Coronary artery (tissue), 2 donors: ENCODE measurements at regions not wholly inside any gene's neighbourhood (a gene's known extent, or its start where the extent isn't known, plus 50 kb on each side); places are given as distances from the start of the nearest gene placed in this dataset.

Experiments
- DNase-seq: peaks from one replicate; pipeline ENCODE4 v3.0.0-alpha.2; 2017; ENCODE audit warnings: low spot score
- H3K27ac ChIP-seq, 2 donors: fragments of 200-600 bp; sonication (generic); one replicate each; pipeline ENCODE4 v1.5.1; 2016 to 2019
- H3K4me3 ChIP-seq: fragments of 200-600 bp; sonication (generic); 2 replicates; pipeline ENCODE4 v1.5.1; 2016; ENCODE audit warnings: mild to moderate bottlenecking, moderate library complexity
- TF ChIP-seq, protein P1 (sequence below): fragments of 200-600 bp; sonication (generic); IDR thresholded peaks from one replicate; pipeline ENCODE4 v1.5.1; 2019; ENCODE audit warnings: antibody characterized with exemption

DNA sequence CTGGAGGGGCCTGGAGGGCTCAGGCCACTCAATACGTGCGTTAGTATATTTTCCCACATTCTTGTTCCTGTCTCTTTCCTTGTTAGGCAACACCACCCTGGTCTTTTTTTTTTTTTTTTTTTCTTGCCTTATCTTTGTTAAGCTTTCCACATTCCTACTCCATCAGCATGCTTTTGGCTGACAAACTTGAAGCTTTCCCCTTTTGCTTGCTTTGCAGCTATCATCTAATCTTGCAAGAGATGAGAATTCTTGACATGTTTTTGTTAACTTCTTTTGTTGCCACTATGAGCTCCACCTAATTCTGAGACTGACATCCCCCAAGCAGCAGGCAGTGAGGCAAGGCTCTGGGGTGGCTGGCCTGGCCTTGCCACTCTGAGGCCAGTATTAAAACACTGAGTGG, 52.5 kb upstream of the NRP1 start:
- DNase-seq = no peak
- Histone ChIP-seq H3K27ac (no peak overlapping the region), H3K4me3 (no peak overlapping the region)
- TF ChIP-seq, protein P1, sequence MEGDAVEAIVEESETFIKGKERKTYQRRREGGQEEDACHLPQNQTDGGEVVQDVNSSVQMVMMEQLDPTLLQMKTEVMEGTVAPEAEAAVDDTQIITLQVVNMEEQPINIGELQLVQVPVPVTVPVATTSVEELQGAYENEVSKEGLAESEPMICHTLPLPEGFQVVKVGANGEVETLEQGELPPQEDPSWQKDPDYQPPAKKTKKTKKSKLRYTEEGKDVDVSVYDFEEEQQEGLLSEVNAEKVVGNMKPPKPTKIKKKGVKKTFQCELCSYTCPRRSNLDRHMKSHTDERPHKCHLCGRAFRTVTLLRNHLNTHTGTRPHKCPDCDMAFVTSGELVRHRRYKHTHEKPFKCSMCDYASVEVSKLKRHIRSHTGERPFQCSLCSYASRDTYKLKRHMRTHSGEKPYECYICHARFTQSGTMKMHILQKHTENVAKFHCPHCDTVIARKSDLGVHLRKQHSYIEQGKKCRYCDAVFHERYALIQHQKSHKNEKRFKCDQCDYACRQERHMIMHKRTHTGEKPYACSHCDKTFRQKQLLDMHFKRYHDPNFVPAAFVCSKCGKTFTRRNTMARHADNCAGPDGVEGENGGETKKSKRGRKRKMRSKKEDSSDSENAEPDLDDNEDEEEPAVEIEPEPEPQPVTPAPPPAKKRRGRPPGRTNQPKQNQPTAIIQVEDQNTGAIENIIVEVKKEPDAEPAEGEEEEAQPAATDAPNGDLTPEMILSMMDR = no peak

DNA sequence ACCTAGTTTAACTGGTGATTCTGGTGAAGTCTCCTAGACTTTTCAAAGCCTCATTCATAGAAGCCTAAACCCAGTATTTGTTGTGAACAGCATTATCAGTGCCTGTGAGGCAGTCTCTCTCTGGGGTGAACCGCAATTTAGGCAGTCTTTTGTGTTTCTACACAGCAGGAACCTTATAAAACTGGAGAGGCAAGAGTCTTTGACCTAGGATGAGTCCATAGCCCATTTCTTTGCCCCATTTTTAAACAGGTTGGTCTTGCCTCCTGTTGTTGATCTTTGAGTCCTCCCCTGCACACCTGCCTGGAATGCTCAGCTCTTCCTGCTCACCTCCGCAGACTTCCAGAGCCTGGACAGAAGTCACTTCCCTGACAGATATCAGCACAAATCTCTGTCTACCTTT, 51.2 kb upstream of the NRP1 start:
- no peak for DNase-seq
- Histone ChIP-seq H3K27ac (no peak overlapping the region), H3K4me3 (no peak overlapping the region)
- TF ChIP-seq, protein P1 = no peak

DNA sequence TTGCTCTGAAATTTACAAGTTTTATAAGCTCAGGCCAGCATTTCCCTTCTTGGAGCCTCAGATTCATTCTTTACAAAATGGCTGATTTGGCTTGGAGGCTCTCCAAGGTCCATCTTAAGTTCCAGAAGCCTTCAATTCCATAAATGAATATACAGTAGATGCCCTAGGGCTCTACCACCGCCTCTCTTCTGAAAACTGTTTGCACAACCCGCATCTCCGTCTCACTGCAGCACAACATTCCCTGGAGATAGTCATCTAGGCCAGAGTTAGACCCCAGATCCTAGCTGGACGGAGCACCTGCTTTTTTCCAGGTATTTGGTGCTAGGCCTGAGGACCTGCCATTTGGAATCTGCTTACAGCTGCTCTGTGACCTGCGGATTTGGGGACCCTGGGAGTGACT, 50.5 kb upstream of the NRP1 start:
- TF ChIP-seq, protein P1 = no peak
- Histone ChIP-seq H3K27ac (no peak overlapping the region), H3K4me3 (no peak overlapping the region)
- DNase-seq = no peak
